HepG2 (cell line): ENCODE measurements at regions not wholly inside any gene's neighbourhood (a gene's known extent, or its start where the extent isn't known, plus 50 kb on each side); places are given as distances from the start of the nearest gene placed in this dataset.

ENCODE experiments used
- ATAC-seq: fragments of 200-7000 bp; cut with Tn5 transposase; 3 replicates; pipeline ENCODE4 v1.9.1; 2020; ENCODE audit warnings: mild to moderate bottlenecking, moderate library complexity
- BruUV-seq: library from RNA; stranded (reverse); fragments of 400-500 nt; replicated peaks from 2 replicates; lab custom pipeline; 2021; lab: Mats Ljungman, UMichigan
- CTCF ChIA-PET: fragments of 300-600 bp; formaldehyde crosslinking; extraction: SDS; loops from one replicate; lab custom pipeline; 2021; ENCODE audit warnings: low total read pairs, inconsistent platforms, low intra/inter-chr PET ratio; lab: Yijun Ruan, JAX
- POLR2A ChIA-PET: fragments of 350-600 bp; sonication (Branson Sonifier 250); formaldehyde crosslinking; loops from one replicate; lab custom pipeline; 2020; ENCODE audit warnings: antibody characterized with exemption, inconsistent platforms; lab: Yijun Ruan, JAX
- DNase-seq: peaks from one replicate; pipeline ENCODE4 v3.0.0-alpha.2; 2015; ENCODE audit warnings: low spot score
- FAIRE-seq: peaks from 3 replicates; lab custom pipeline; 2011; peaks lifted over from hg19 to GRCh38; lab: Jason Lieb, UNC
- H2AFZ ChIP-seq: one replicate; pipeline ENCODE4 v1.6.1; 2011; ENCODE audit warnings: low read length, inconsistent platforms
- H3K27ac ChIP-seq: fragments of 300-600 bp; 3 replicates; pipeline ENCODE4 v1.8.0; 2011; ENCODE audit warnings: mixed run types, mild to moderate bottlenecking, mixed read lengths, low read length, inconsistent platforms; ENCODE audit not compliant: insufficient read depth; ENCODE audit errors: extremely low read length
- H3K27me3 ChIP-seq, 2 experiments: fragments of 200-600 bp in 1 of 2; 2 replicates in 1 of 2; 3 replicates in 1 of 2; pipeline versions ENCODE4 v1.6.0 to v1.8.0; 2011; ENCODE audit warnings: low read length in 2 of 2, mild to moderate bottlenecking in 2 of 2, moderate library complexity in 2 of 2, inconsistent platforms in 1 of 2; ENCODE audit not compliant: insufficient read depth in 2 of 2, control insufficient read depth in 1 of 2
- H3K36me3 ChIP-seq, 2 experiments: fragments of 200-600 bp in 1 of 2; replicated peaks in 1 of 2; 2 replicates in 1 of 2; 3 replicates in 1 of 2; pipeline versions ENCODE4 v1.5.1 to v1.8.0; 2011; ENCODE audit warnings: low read length in 2 of 2, inconsistent platforms in 1 of 2; ENCODE audit not compliant: insufficient read depth in 2 of 2, control insufficient read depth in 1 of 2
- H3K4me1 ChIP-seq: 2 replicates; pipeline ENCODE4 v1.5.1; 2012; ENCODE audit warnings: low read length, inconsistent platforms; ENCODE audit not compliant: insufficient read depth
- H3K4me2 ChIP-seq: 2 replicates; pipeline ENCODE4 v1.6.0; 2011; ENCODE audit warnings: low read depth, low read length, inconsistent platforms
- H3K4me3 ChIP-seq, 3 experiments: fragments of 200-600 bp in 1 of 3; sonication (generic), shearing (Covaris generic) in 1 of 3; replicated peaks in 1 of 3; 2 replicates each; pipeline ENCODE4 v1.5.1; 2011 to 2016; ENCODE audit warnings: low read length in 3 of 3, inconsistent platforms in 2 of 3, low read depth in 2 of 3, mild to moderate bottlenecking in 2 of 3, control low read depth in 1 of 3, mixed read lengths in 1 of 3; ENCODE audit not compliant: insufficient read depth in 1 of 3
- H3K79me2 ChIP-seq: one replicate; pipeline ENCODE4 v1.6.1; 2011; ENCODE audit warnings: low read length, inconsistent platforms; ENCODE audit not compliant: insufficient read depth
- H3K9ac ChIP-seq: 2 replicates; pipeline ENCODE4 v1.6.0; 2011; ENCODE audit warnings: mild to moderate bottlenecking, low read depth, low read length, inconsistent platforms; ENCODE audit not compliant: insufficient read depth
- H3K9me3 ChIP-seq: 2 replicates; pipeline ENCODE4 v1.5.1; 2012; ENCODE audit warnings: mild to moderate bottlenecking, low read length
- H4K20me1 ChIP-seq: 2 replicates; pipeline ENCODE4 v1.6.0; 2011; ENCODE audit warnings: inconsistent platforms, mild to moderate bottlenecking, low read length, moderate library complexity; ENCODE audit not compliant: insufficient read depth
- ADNP ChIP-seq: sonication (generic); formaldehyde crosslinking; IDR thresholded peaks from 2 replicates; pipeline ENCODE4 v1.4.0; 2020; ENCODE audit warnings: missing genetic modification reagents
- ARNTL ChIP-seq: sonication (generic); formaldehyde crosslinking; IDR thresholded peaks from 2 replicates; pipeline ENCODE4 v1.4.0; 2020; ENCODE audit warnings: mild to moderate bottlenecking, missing genetic modification reagents
- CBFB ChIP-seq: sonication (generic); formaldehyde crosslinking; IDR thresholded peaks from 2 replicates; pipeline ENCODE4 v1.4.0; 2020; ENCODE audit warnings: missing genetic modification reagents
- FIP1L1 ChIP-seq: fragments of 200-400 bp; formaldehyde crosslinking; IDR thresholded peaks from 2 replicates; pipeline ENCODE4 v1.6.1; 2018; ENCODE audit warnings: low read depth, mild to moderate bottlenecking, low read length, moderate library complexity, borderline replicate concordance; ENCODE audit not compliant: insufficient read depth
- PHF21A ChIP-seq: sonication (generic); formaldehyde crosslinking; IDR thresholded peaks from 2 replicates; pipeline ENCODE4 v1.5.0; 2020; ENCODE audit warnings: mild to moderate bottlenecking, missing genetic modification reagents
- RXRA ChIP-seq: sonication (generic); formaldehyde crosslinking; IDR thresholded peaks from 2 replicates; pipeline ENCODE4 v1.5.1; 2020; ENCODE audit warnings: missing genetic modification reagents
- SMAD3 ChIP-seq: sonication (generic); formaldehyde crosslinking; IDR thresholded peaks from 2 replicates; pipeline ENCODE4 v1.4.0; 2020; ENCODE audit warnings: missing genetic modification reagents
- SP5 ChIP-seq: IDR thresholded peaks from 2 replicates; pipeline ENCODE4 v1.6.1; 2016; ENCODE audit warnings: low read depth, borderline replicate concordance
- TP53 ChIP-seq: sonication (generic); formaldehyde crosslinking; conservative IDR thresholded peaks from 2 replicates; pipeline ENCODE4 v1.4.0; 2020; ENCODE audit warnings: missing genetic modification reagents
- ZKSCAN8 ChIP-seq: IDR thresholded peaks from 2 replicates; pipeline ENCODE4 v1.6.1; 2016; ENCODE audit warnings: borderline replicate concordance, missing genetic modification reagents, missing compliant biosample characterization
- ZNF10 ChIP-seq: sonication (generic); formaldehyde crosslinking; IDR thresholded peaks from 2 replicates; pipeline ENCODE4 v1.4.0; 2020; ENCODE audit warnings: mild to moderate bottlenecking, low read depth, missing genetic modification reagents, borderline replicate concordance
- ZNF121 ChIP-seq: sonication (generic); formaldehyde crosslinking; IDR thresholded peaks from 2 replicates; pipeline ENCODE4 v1.5.0; 2020; ENCODE audit warnings: mild to moderate bottlenecking, missing genetic modification reagents
- ZNF180 ChIP-seq: sonication (generic); formaldehyde crosslinking; IDR thresholded peaks from 2 replicates; pipeline ENCODE4 v1.4.0; 2020; ENCODE audit warnings: low read depth, missing genetic modification reagents, borderline replicate concordance
- ZNF350 ChIP-seq: sonication (generic); formaldehyde crosslinking; IDR thresholded peaks from 2 replicates; pipeline ENCODE4 v1.4.0; 2020; ENCODE audit warnings: mild to moderate bottlenecking, low read depth, missing genetic modification reagents, borderline replicate concordance
- ZNF629 ChIP-seq: sonication (generic); formaldehyde crosslinking; conservative IDR thresholded peaks from 2 replicates; pipeline ENCODE4 v1.5.0; 2020; ENCODE audit warnings: missing genetic modification reagents
- ZSCAN22 ChIP-seq: sonication (generic); formaldehyde crosslinking; IDR thresholded peaks from 2 replicates; pipeline ENCODE4 v1.4.0; 2020; ENCODE audit warnings: mild to moderate bottlenecking, missing genetic modification reagents
- WGBS: methylation state at CpG from one replicate; pipeline ENCODE4 v1.1.6; 2017; ENCODE audit warnings: low lambda C conversion rate; 5-methylcytosine and 5-hydroxymethylcytosine counted together
- in situ Hi-C: cut with HindIII; loops from 2 replicates; pipeline ENCODE4 v1.10.0; 2017; ENCODE audit warnings: low pct_unique_long_range_greater_than_20kb; ENCODE audit not compliant: extremely low pct_ligation_motif_present
- intact Hi-C: fragments of 100-400 bp; cut with micrococcal nuclease; formaldehyde crosslinking; loops from one replicate; pipeline ENCODE4 v1.10.0; 2022; ENCODE audit not compliant: unreplicated experiment
- TF ChIP-seq, protein P1 (sequence below): sonication (generic); formaldehyde crosslinking; IDR thresholded peaks from 2 replicates; pipeline ENCODE4 v1.5.0; 2020; ENCODE audit warnings: missing genetic modification reagents
- TF ChIP-seq, protein P2 (sequence below): sonication (generic); formaldehyde crosslinking; IDR thresholded peaks from 2 replicates; pipeline ENCODE4 v1.4.0; 2020; ENCODE audit warnings: missing genetic modification reagents, borderline replicate concordance
- TF ChIP-seq, protein P3 (sequence below): sonication (generic); formaldehyde crosslinking; IDR thresholded peaks from 2 replicates; pipeline ENCODE4 v1.5.1; 2020; ENCODE audit warnings: missing genetic modification reagents, mild to moderate bottlenecking, borderline replicate concordance

DNA sequence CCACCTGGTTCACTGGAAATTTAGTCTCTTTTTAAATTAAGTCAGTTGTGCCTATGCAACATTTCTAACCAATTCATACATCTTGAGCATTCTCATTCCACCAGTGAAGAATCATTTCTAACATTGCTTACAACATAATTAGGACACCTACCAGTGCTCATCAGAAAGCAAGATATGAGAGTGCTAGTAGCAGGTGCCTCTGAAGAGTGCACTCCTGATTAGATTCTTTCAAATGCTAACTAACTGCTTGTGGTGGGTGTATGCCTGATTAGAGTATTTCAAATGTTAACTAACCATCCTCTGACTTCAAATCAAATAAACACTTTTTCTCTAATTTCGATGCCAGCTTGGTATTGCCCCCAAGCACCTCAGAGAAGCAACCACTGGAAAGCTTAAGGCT lies 124.3 kb upstream of the DNAJC10 start:
- BruUV-seq, result no TSS peak
- Histone ChIP-seq H3K4me2 (no peak overlapping the region), H3K4me1 (no peaks in the 10 kb centered on the region), H2AFZ (no peak overlapping the region), H3K9ac (no peak overlapping the region), H3K27ac (no peak overlapping the region), H3K9me3 (no peaks in the 10 kb centered on the region), H4K20me1 (no peaks in the 10 kb centered on the region), H3K36me3 (no peaks in the 10 kb centered on the region), H3K4me3 (no peak overlapping the region), H3K79me2 (no peaks in the 10 kb centered on the region), H3K27me3 (no peaks in the 10 kb centered on the region)
- in situ Hi-C loops (no loop called here), intact Hi-C loops (no loop called here)
- ATAC-seq (no peak), DNase-seq (no peak), FAIRE-seq (no peak)
- POLR2A ChIA-PET, result no interaction called here
- CTCF ChIA-PET, result no interaction called here
- 0% methylated on average over 1 of the region's 1 CpG for WGBS
- TF ChIP-seq PHF21A (CRISPR knock-in tag) (no peak), TP53 (CRISPR knock-in tag) (no peak), RXRA (no peak), ADNP (CRISPR knock-in tag) (no peak), ZSCAN22 (CRISPR knock-in tag) (no peak), SMAD3 (CRISPR knock-in tag) (no peak), ZNF121 (no peak), SP5 (CRISPR knock-in tag) (no peak), CBFB (CRISPR knock-in tag) (no peak), FIP1L1 (no peak), ZNF180 (CRISPR knock-in tag) (no peak), ZNF10 (CRISPR knock-in tag) (no peak), ARNTL (CRISPR knock-in tag) (no peak), ZKSCAN8 (CRISPR knock-in tag) (no peak), ZNF350 (CRISPR knock-in tag) (no peak), ZNF629 (CRISPR knock-in tag) (no peak)
- TF ChIP-seq, protein P1, sequence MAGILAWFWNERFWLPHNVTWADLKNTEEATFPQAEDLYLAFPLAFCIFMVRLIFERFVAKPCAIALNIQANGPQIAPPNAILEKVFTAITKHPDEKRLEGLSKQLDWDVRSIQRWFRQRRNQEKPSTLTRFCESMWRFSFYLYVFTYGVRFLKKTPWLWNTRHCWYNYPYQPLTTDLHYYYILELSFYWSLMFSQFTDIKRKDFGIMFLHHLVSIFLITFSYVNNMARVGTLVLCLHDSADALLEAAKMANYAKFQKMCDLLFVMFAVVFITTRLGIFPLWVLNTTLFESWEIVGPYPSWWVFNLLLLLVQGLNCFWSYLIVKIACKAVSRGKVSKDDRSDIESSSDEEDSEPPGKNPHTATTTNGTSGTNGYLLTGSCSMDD (CRISPR knock-in tag), result no peak
- TF ChIP-seq, protein P2, sequence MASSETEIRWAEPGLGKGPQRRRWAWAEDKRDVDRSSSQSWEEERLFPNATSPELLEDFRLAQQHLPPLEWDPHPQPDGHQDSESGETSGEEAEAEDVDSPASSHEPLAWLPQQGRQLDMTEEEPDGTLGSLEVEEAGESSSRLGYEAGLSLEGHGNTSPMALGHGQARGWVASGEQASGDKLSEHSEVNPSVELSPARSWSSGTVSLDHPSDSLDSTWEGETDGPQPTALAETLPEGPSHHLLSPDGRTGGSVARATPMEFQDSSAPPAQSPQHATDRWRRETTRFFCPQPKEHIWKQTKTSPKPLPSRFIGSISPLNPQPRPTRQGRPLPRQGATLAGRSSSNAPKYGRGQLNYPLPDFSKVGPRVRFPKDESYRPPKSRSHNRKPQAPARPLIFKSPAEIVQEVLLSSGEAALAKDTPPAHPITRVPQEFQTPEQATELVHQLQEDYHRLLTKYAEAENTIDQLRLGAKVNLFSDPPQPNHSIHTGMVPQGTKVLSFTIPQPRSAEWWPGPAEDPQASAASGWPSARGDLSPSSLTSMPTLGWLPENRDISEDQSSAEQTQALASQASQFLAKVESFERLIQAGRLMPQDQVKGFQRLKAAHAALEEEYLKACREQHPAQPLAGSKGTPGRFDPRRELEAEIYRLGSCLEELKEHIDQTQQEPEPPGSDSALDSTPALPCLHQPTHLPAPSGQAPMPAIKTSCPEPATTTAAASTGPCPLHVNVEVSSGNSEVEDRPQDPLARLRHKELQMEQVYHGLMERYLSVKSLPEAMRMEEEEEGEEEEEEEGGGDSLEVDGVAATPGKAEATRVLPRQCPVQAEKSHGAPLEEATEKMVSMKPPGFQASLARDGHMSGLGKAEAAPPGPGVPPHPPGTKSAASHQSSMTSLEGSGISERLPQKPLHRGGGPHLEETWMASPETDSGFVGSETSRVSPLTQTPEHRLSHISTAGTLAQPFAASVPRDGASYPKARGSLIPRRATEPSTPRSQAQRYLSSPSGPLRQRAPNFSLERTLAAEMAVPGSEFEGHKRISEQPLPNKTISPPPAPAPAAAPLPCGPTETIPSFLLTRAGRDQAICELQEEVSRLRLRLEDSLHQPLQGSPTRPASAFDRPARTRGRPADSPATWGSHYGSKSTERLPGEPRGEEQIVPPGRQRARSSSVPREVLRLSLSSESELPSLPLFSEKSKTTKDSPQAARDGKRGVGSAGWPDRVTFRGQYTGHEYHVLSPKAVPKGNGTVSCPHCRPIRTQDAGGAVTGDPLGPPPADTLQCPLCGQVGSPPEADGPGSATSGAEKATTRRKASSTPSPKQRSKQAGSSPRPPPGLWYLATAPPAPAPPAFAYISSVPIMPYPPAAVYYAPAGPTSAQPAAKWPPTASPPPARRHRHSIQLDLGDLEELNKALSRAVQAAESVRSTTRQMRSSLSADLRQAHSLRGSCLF (CRISPR knock-in tag), result no peak
- TF ChIP-seq, protein P3, sequence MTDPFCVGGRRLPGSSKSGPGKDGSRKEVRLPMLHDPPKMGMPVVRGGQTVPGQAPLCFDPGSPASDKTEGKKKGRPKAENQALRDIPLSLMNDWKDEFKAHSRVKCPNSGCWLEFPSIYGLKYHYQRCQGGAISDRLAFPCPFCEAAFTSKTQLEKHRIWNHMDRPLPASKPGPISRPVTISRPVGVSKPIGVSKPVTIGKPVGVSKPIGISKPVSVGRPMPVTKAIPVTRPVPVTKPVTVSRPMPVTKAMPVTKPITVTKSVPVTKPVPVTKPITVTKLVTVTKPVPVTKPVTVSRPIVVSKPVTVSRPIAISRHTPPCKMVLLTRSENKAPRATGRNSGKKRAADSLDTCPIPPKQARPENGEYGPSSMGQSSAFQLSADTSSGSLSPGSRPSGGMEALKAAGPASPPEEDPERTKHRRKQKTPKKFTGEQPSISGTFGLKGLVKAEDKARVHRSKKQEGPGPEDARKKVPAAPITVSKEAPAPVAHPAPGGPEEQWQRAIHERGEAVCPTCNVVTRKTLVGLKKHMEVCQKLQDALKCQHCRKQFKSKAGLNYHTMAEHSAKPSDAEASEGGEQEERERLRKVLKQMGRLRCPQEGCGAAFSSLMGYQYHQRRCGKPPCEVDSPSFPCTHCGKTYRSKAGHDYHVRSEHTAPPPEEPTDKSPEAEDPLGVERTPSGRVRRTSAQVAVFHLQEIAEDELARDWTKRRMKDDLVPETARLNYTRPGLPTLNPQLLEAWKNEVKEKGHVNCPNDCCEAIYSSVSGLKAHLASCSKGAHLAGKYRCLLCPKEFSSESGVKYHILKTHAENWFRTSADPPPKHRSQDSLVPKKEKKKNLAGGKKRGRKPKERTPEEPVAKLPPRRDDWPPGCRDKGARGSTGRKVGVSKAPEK (CRISPR knock-in tag), result no peak
